ENCODE measurements at regions not wholly inside any gene's neighbourhood (a gene's known extent, or its start where the extent isn't known, plus 50 kb on each side); places are given as distances from the start of the nearest gene placed in this dataset.

- Histone ChIP-seq H3K9ac (ENCODE audit: insufficient read length) (no peak overlapping the region), H3K9me3 (ENCODE audit: low read depth, low read length) (no peaks in the 10 kb centered on the region; the same call in 1 of the 2 replicates), H3K27ac (no peak overlapping the region), H3K36me3 (ENCODE audit: insufficient read depth, low read length) (no peaks in the 10 kb centered on the region), H3K4me3 (no peak overlapping the region)
- no peak for TF ChIP-seq POLR2AphosphoS5 (IDR thresholded peaks at IDR 0.05; ENCODE audit: borderline replicate concordance, low read depth, low read length)
- no peak for TF ChIP-seq EZH2 (IDR thresholded peaks at IDR 0.05)
- no peak for TF ChIP-seq FOXP2 (optimal IDR thresholded peaks at IDR 0.05; ENCODE audit: control extremely low read depth, extremely low read length, insufficient read depth)
- DNase-seq (ENCODE audit: low read depth, low spot score), result no peak
These were observed 216.7 kb upstream of the NPVF start for GRCh38 chr7:25444991-25445390.

- TF ChIP-seq EZH2 (IDR thresholded peaks at IDR 0.05) (no peak), POLR2AphosphoS5 (IDR thresholded peaks at IDR 0.05; ENCODE audit: borderline replicate concordance, low read depth, low read length) (no peak), FOXP2 (optimal IDR thresholded peaks at IDR 0.05; ENCODE audit: control extremely low read depth, extremely low read length, insufficient read depth) (no peak)
- Histone ChIP-seq H3K9me3 (ENCODE audit: low read depth, low read length) (no peaks in the 10 kb centered on the region; the same call in 1 of the 2 replicates), H3K27ac (no peak overlapping the region), H3K4me3 (no peak overlapping the region), H3K9ac (ENCODE audit: insufficient read length) (no peak overlapping the region), H3K36me3 (ENCODE audit: insufficient read depth, low read length) (no peaks in the 10 kb centered on the region)
- no peak for DNase-seq (ENCODE audit: low read depth, low spot score)
These were observed 220.0 kb upstream of the NPVF start for GRCh38 chr7:25448301-25448700.

- no peak for DNase-seq (ENCODE audit: low read depth, low spot score)
- Histone ChIP-seq H3K4me3 (no peak overlapping the region), H3K27ac (no peak overlapping the region), H3K9me3 (ENCODE audit: low read depth, low read length) (no peaks in the 10 kb centered on the region), H3K36me3 (ENCODE audit: insufficient read depth, low read length) (no peaks in the 10 kb centered on the region), H3K9ac (ENCODE audit: insufficient read length) (no peak overlapping the region)
- TF ChIP-seq POLR2AphosphoS5 (IDR thresholded peaks at IDR 0.05; ENCODE audit: borderline replicate concordance, low read depth, low read length), result no peak
These were observed 225.7 kb upstream of the NPVF start for GRCh38 chr7:25454020-25454419.

GRCh38 chr7:25454562-25455041 is 226.3 kb upstream of the NPVF start:
- no peak overlapping the region for H3K9ac ChIP-seq (ENCODE audit: insufficient read length)
- no peak for DNase-seq (ENCODE audit: low read depth, low spot score)
- no peaks in the 10 kb centered on the region for H3K9me3 ChIP-seq (ENCODE audit: low read depth, low read length)
- no peaks in the 10 kb centered on the region for H3K36me3 ChIP-seq (ENCODE audit: insufficient read depth, low read length)
- H3K4me3 ChIP-seq, result no peak overlapping the region
- no peak overlapping the region for H3K27ac ChIP-seq
- TF ChIP-seq POLR2AphosphoS5 (IDR thresholded peaks at IDR 0.05; ENCODE audit: borderline replicate concordance, low read depth, low read length), result no peak
- TF ChIP-seq FOXP2 (optimal IDR thresholded peaks at IDR 0.05; ENCODE audit: control extremely low read depth, extremely low read length, insufficient read depth), result no peak

DNA sequence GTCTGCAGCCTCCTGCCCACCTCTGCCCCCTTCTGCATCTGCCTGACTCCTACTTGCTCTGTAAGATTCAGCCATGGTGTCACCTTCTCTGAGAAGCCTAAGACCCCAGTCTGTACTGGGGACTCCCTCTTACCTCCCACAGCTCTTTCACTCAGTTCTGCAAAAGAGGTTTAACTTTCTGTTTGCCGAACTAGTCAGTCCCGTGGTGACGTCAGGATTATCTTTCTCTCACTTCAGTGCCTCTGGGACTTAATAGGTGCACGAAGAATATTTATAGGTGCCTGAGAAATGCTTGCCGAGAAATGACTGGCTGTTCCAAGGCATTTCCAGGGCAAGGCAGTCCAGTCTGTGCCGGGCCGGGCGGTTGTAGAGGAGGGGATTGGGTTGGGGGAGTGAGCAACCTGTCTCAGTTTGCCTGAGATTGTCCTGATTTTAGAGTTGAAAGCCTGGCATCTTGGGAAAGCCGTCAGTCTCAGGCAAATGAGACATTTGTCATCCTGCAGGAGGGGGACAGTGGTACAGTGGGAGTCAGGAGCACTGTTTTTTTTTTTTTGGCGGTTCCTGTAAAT is 227.5 kb upstream of the NPVF start:
- Histone ChIP-seq H3K4me3 (no peak overlapping the region), H3K9ac (ENCODE audit: insufficient read length) (no peak overlapping the region), H3K36me3 (ENCODE audit: insufficient read depth, low read length) (no peaks in the 10 kb centered on the region), H3K27ac (no peak overlapping the region), H3K9me3 (ENCODE audit: low read depth, low read length) (no peaks in the 10 kb centered on the region)
- DNase-seq (ENCODE audit: low read depth, low spot score), result no peak
- no peak for TF ChIP-seq POLR2AphosphoS5 (IDR thresholded peaks at IDR 0.05; ENCODE audit: borderline replicate concordance, low read depth, low read length)
- TF ChIP-seq FOXP2 (optimal IDR thresholded peaks at IDR 0.05; ENCODE audit: control extremely low read depth, extremely low read length, insufficient read depth), result no peak
- no peak for TF ChIP-seq EZH2 (IDR thresholded peaks at IDR 0.05)

- Histone ChIP-seq H3K27ac (no peak overlapping the region), H3K9me3 (ENCODE audit: low read depth, low read length) (no peaks in the 10 kb centered on the region), H3K9ac (ENCODE audit: insufficient read length) (no peak overlapping the region), H3K36me3 (ENCODE audit: insufficient read depth, low read length) (no peaks in the 10 kb centered on the region), H3K4me3 (no peak overlapping the region)
- no peak for DNase-seq (ENCODE audit: low read depth, low spot score)
- TF ChIP-seq EZH2 (IDR thresholded peaks at IDR 0.05) (no peak), POLR2AphosphoS5 (IDR thresholded peaks at IDR 0.05; ENCODE audit: borderline replicate concordance, low read depth, low read length) (no peak), FOXP2 (optimal IDR thresholded peaks at IDR 0.05; ENCODE audit: control extremely low read depth, extremely low read length, insufficient read depth) (no peak)
These were observed 228.3 kb upstream of the NPVF start for GRCh38 chr7:25456467-25457171.

DNA sequence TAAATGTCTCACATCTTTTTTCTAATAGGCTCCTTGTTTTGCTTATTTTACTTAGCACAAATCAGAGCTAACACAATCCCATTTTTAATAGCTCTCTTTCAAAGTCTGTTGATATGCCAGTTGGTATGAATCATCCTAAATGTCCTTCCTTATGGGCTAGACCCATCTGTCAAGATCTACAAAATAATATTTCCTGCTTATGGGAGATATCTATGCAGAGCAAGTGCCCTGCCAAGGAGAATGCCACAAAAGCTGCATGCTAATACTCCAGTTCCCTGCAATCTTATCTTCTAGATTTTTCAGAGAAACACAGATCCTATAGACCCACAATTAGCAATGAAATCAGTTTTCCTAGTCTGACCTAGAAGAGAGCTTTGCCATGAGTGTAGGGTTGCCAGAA is 230.8 kb upstream of the NPVF start:
- no peak for TF ChIP-seq EZH2 (IDR thresholded peaks at IDR 0.05)
- no peak for TF ChIP-seq FOXP2 (optimal IDR thresholded peaks at IDR 0.05; ENCODE audit: control extremely low read depth, extremely low read length, insufficient read depth)
- TF ChIP-seq POLR2AphosphoS5 (IDR thresholded peaks at IDR 0.05; ENCODE audit: borderline replicate concordance, low read depth, low read length), result no peak
- Histone ChIP-seq H3K4me3 (no peak overlapping the region), H3K9me3 (ENCODE audit: low read depth, low read length) (no peaks in the 10 kb centered on the region), H3K9ac (ENCODE audit: insufficient read length) (no peak overlapping the region), H3K36me3 (ENCODE audit: insufficient read depth, low read length) (no peaks in the 10 kb centered on the region), H3K27ac (no peak overlapping the region)
- DNase-seq (ENCODE audit: low read depth, low spot score), result no peak

DNA sequence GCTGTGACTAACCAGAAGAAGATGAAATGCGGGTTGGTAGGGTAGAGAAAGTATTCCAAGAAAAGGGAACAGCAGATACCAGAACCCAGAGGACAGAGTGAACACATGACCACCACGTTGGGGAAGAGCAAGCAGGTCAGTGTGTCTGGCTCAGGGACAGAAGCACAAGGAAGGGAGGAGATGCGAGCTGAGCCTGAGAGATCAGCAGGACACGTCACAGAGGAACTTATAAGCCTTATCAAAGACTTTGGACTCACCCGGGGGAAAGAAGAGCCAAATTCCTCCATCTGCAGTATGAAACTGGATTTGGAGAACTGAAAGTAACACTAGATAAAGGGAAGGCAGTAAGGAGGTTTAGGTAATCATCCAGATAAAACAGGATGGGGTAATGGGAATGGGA is 232.1 kb upstream of the NPVF start:
- H3K4me3 ChIP-seq, result no peak overlapping the region
- no peak for DNase-seq (ENCODE audit: low read depth, low spot score)
- H3K9me3 ChIP-seq (ENCODE audit: low read depth, low read length), result no peaks in the 10 kb centered on the region
- no peak for TF ChIP-seq EZH2 (IDR thresholded peaks at IDR 0.05)
- no peak for TF ChIP-seq FOXP2 (optimal IDR thresholded peaks at IDR 0.05; ENCODE audit: control extremely low read depth, extremely low read length, insufficient read depth)
- no peak for TF ChIP-seq POLR2AphosphoS5 (IDR thresholded peaks at IDR 0.05; ENCODE audit: borderline replicate concordance, low read depth, low read length)
- H3K9ac ChIP-seq (ENCODE audit: insufficient read length), result no peak overlapping the region
- no peak overlapping the region for H3K27ac ChIP-seq
- H3K36me3 ChIP-seq (ENCODE audit: insufficient read depth, low read length), result no peaks in the 10 kb centered on the region

Data from SK-N-MC (cell line).